CD4-positive, alpha-beta T cell (primary cell): ENCODE measurements at regions not wholly inside any gene's neighbourhood (a gene's known extent, or its start where the extent isn't known, plus 50 kb on each side); places are given as distances from the start of the nearest gene placed in this dataset.

ENCODE experiments used
- ATAC-seq: fragments of 200-7000 bp; cut with Tn5 transposase; one replicate; pipeline ENCODE4 v1.10.0; 2022; ENCODE audit warnings: mild to moderate bottlenecking; ENCODE audit not compliant: poor library complexity
- CTCF ChIA-PET: fragments of 350-600 bp; sonication (Branson Sonifier 250); formaldehyde crosslinking; loops from one replicate; lab custom pipeline; 2021; ENCODE audit warnings: antibody characterized with exemption, inconsistent platforms; lab: Charles Lee
- POLR2A ChIA-PET: fragments of 350-600 bp; sonication (Branson Sonifier 250); formaldehyde crosslinking; loops from one replicate; lab custom pipeline; 2021; ENCODE audit warnings: antibody characterized with exemption, inconsistent platforms; lab: Charles Lee
- DNase-seq, 14 experiments: peaks; one replicate each; pipeline ENCODE4 v3.0.0-alpha.2; 2013 to 2020; ENCODE audit warnings: mixed read lengths in 2 of 14
- H3K27ac ChIP-seq, 2 donors: one replicate each; pipeline versions ENCODE4 v1.5.1 to v1.7.0; 2013; ENCODE audit warnings: low read length in 2 of 2, low read depth in 1 of 2, mild to moderate bottlenecking in 1 of 2
- H3K27me3 ChIP-seq, 2 experiments: 1 replicate in 1 of 2; 2 replicates in 1 of 2; pipeline versions ENCODE4 v1.6.1 to v1.7.0; 2013; ENCODE audit warnings: low read length in 2 of 2, control low read depth in 1 of 2, mild to moderate bottlenecking in 1 of 2, moderate library complexity in 1 of 2; ENCODE audit not compliant: insufficient read depth in 2 of 2, control insufficient read depth in 1 of 2
- H3K36me3 ChIP-seq: one replicate; pipeline ENCODE4 v1.6.1; 2013; ENCODE audit warnings: low read length, control low read depth; ENCODE audit not compliant: insufficient read depth
- H3K4me1 ChIP-seq: one replicate; pipeline ENCODE4 v1.6.1; 2013; ENCODE audit warnings: low read length, control low read depth; ENCODE audit not compliant: insufficient read depth
- H3K4me3 ChIP-seq: one replicate; pipeline ENCODE4 v1.5.1; 2013; ENCODE audit warnings: mild to moderate bottlenecking, low read length, moderate library complexity
- H3K9me3 ChIP-seq, 2 experiments: 1 replicate in 1 of 2; 2 replicates in 1 of 2; pipeline versions ENCODE4 v1.6.1 to v1.7.0; 2013; ENCODE audit warnings: low read length in 2 of 2, mild to moderate bottlenecking in 2 of 2, control low read depth in 1 of 2, moderate library complexity in 1 of 2; ENCODE audit not compliant: control insufficient read depth in 1 of 2, insufficient read depth in 1 of 2
- H3K27ac Mint-ChIP-seq: one replicate; pipeline ENCODE4 v1.8.0; 2020; ENCODE audit warnings: mixed read lengths
- H3K27me3 Mint-ChIP-seq: one replicate; pipeline ENCODE4 v1.8.0; 2021; ENCODE audit warnings: mixed read lengths
- H3K36me3 Mint-ChIP-seq: one replicate; pipeline ENCODE4 v1.8.0; 2021; ENCODE audit warnings: low read depth, mixed read lengths
- H3K4me1 Mint-ChIP-seq: one replicate; pipeline ENCODE4 v1.8.0; 2021; ENCODE audit warnings: low read depth, mixed read lengths
- H3K4me3 Mint-ChIP-seq: one replicate; pipeline ENCODE4 v1.8.0; 2020; ENCODE audit warnings: mild to moderate bottlenecking, mixed read lengths
- H3K9me3 Mint-ChIP-seq: one replicate; pipeline ENCODE4 v1.8.0; 2020; ENCODE audit warnings: mixed read lengths
- intact Hi-C, 2 experiments: fragments of 100-400 bp; cut with DNase I in 1 of 2; cut with micrococcal nuclease in 1 of 2; formaldehyde crosslinking; loops; one replicate each; pipeline versions ENCODE4 v1.15.1 to v1.9.0; 2023 to 2025; cut with DNase I, micrococcal nuclease
- TF ChIP-seq, protein P1 (sequence below): fragments of 200-600 bp; IDR thresholded peaks from one replicate; pipeline ENCODE4 v1.8.0; 2022; ENCODE audit warnings: antibody characterized with exemption, mild to moderate bottlenecking

DNA sequence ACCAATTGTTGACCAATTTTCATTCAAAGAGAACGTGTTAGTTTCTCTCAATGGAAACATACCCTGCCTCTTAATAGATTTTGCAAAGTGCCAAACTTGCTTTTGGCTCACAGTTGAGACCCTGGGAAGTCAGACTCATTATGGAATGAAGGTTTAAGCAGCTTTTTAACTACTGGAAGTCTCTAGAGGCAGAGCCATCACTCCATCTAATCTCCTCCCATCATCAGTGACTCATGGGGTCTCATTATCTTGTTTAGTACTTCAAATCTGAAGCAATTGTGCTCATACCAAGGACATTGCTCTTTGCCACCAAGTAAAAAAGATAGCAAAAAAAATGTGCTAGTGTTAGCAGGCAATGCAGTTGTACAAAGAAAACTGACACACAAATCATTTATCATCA is 537.1 kb upstream of the LRRC4C start:
- no peak overlapping the region for H3K27ac ChIP-seq
- H3K9me3 ChIP-seq, result peaks cover 0 to 4% of the 10 kb centered on the region in 2 experiments
- no peaks in the 10 kb centered on the region for H3K36me3 Mint-ChIP-seq
- H3K27me3 ChIP-seq, result no peaks in the 10 kb centered on the region
- CTCF ChIA-PET, result no interaction called here
- H3K27ac Mint-ChIP-seq, result no peak overlapping the region
- ATAC-seq (no peak), DNase-seq (no peak)
- no peaks in the 10 kb centered on the region for H3K27me3 Mint-ChIP-seq
- POLR2A ChIA-PET, result no interaction called here
- no peak overlapping the region for H3K4me3 ChIP-seq
- no peaks in the 10 kb centered on the region for H3K36me3 ChIP-seq
- H3K9me3 Mint-ChIP-seq, result peaks cover 5% of the 10 kb centered on the region
- H3K4me3 Mint-ChIP-seq, result no peak overlapping the region
- no peaks in the 10 kb centered on the region for H3K4me1 Mint-ChIP-seq
- intact Hi-C loops, result no loop called here
- H3K4me1 ChIP-seq, result no peaks in the 10 kb centered on the region
- TF ChIP-seq, protein P1, sequence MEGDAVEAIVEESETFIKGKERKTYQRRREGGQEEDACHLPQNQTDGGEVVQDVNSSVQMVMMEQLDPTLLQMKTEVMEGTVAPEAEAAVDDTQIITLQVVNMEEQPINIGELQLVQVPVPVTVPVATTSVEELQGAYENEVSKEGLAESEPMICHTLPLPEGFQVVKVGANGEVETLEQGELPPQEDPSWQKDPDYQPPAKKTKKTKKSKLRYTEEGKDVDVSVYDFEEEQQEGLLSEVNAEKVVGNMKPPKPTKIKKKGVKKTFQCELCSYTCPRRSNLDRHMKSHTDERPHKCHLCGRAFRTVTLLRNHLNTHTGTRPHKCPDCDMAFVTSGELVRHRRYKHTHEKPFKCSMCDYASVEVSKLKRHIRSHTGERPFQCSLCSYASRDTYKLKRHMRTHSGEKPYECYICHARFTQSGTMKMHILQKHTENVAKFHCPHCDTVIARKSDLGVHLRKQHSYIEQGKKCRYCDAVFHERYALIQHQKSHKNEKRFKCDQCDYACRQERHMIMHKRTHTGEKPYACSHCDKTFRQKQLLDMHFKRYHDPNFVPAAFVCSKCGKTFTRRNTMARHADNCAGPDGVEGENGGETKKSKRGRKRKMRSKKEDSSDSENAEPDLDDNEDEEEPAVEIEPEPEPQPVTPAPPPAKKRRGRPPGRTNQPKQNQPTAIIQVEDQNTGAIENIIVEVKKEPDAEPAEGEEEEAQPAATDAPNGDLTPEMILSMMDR, result no peak

DNA sequence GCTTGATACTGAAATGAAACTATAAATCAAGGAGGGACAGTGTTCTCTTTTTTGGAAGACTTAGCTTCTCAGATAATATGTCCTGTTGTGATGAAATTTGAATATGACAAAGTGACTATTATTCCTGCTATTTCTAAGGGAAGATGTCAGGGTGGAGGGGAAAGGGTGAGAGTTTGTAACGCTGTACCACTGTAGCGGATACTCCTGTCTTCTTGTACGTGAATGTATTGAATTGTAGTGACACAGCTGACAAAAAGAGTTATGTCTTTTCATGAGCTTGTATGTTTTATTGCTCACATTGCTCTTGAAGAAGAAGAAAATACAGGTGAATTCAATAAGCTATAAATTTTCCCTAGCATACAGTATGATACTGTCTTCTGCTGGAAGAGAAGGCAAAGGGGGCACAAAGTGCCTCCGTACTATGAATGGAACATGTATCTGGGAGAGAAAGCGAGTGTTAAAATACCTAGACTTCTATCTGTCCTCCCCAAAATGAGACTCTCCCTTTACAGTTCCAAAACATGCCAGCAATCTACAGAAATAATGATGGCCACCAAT is 538.5 kb upstream of the LRRC4C start:
- DNase-seq (no peak), ATAC-seq (no peak)
- Mint-ChIP-seq H3K4me1 (no peaks in the 10 kb centered on the region), H3K4me3 (no peak overlapping the region), H3K27ac (no peak overlapping the region), H3K9me3 (peaks cover 2% of the 10 kb centered on the region), H3K36me3 (no peaks in the 10 kb centered on the region), H3K27me3 (no peaks in the 10 kb centered on the region)
- H3K9me3 ChIP-seq, result peaks cover 0 to 4% of the 10 kb centered on the region in 2 experiments
- intact Hi-C loops, result no loop called here
- H3K27me3 ChIP-seq, result no peaks in the 10 kb centered on the region
- CTCF ChIA-PET, result no interaction called here
- TF ChIP-seq, protein P1, result no peak
- POLR2A ChIA-PET, result no interaction called here
- no peak overlapping the region for H3K4me3 ChIP-seq
- H3K36me3 ChIP-seq, result no peaks in the 10 kb centered on the region
- no peaks in the 10 kb centered on the region for H3K4me1 ChIP-seq
- no peak overlapping the region for H3K27ac ChIP-seq

DNA sequence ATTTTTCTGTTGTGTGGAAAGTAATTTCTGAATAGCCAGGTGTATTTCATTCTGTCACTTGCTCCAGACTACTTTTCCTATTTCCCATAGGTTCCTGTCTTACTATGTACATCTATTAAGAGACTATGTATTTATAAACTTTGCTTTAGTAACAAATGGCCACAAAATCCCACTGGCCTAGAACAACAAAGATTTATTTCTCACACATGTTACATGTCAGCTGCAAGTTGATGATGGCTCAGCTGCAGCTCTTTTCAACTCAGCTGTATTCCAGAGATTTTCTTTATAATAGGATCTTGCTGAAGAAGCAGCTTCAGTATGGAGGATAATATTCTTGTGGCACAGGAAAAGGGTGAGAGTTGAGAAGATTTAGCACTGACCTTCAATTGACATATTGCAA is 539.6 kb upstream of the LRRC4C start:
- ATAC-seq, result no peak
- Mint-ChIP-seq H3K36me3 (no peaks in the 10 kb centered on the region), H3K4me3 (no peak overlapping the region), H3K9me3 (peaks cover 2% of the 10 kb centered on the region), H3K27ac (no peak overlapping the region), H3K27me3 (no peaks in the 10 kb centered on the region), H3K4me1 (no peaks in the 10 kb centered on the region)
- POLR2A ChIA-PET, result no interaction called here
- Histone ChIP-seq H3K4me3 (no peak overlapping the region), H3K27ac (no peak overlapping the region), H3K9me3 (no peaks in the 10 kb centered on the region), H3K36me3 (no peaks in the 10 kb centered on the region), H3K4me1 (no peaks in the 10 kb centered on the region), H3K27me3 (no peaks in the 10 kb centered on the region)
- TF ChIP-seq, protein P1, result no peak
- intact Hi-C loops, result no loop called here
- no peak for DNase-seq
- CTCF ChIA-PET, result no interaction called here
